Fibroblast of lung (primary cell): ENCODE measurements at regions not wholly inside any gene's neighbourhood (a gene's known extent, or its start where the extent isn't known, plus 50 kb on each side); places are given as distances from the start of the nearest gene placed in this dataset.
"Not testable (repeated sequence)": the region's sequence is repeated elsewhere in the genome, so short reads cannot be mapped to it uniquely, and the experiment has no call there.

Experiments
- DNase-seq, 2 donors: peaks; one replicate each; pipeline versions ENCODE4 v3.0.0 to v3.0.0-alpha.2; 2010; ENCODE audit warnings: low read depth in 2 of 2
- H2AFZ ChIP-seq: 2 replicates; pipeline ENCODE4 v1.5.1; 2012; ENCODE audit warnings: low read length, control low read depth, inconsistent platforms
- H3K27ac ChIP-seq: 2 replicates; pipeline ENCODE4 v1.5.1; 2011; ENCODE audit warnings: low read length, control low read depth; ENCODE audit not compliant: insufficient read depth
- H3K27me3 ChIP-seq: 2 replicates; pipeline ENCODE4 v1.5.1; 2011; ENCODE audit warnings: mild to moderate bottlenecking, low read length; ENCODE audit not compliant: control insufficient read depth, insufficient read depth
- H3K36me3 ChIP-seq: 2 replicates; pipeline ENCODE4 v1.5.1; 2011; ENCODE audit warnings: low read length; ENCODE audit not compliant: control insufficient read depth, insufficient read depth
- H3K4me1 ChIP-seq: 2 replicates; pipeline ENCODE4 v1.5.1; 2011; ENCODE audit warnings: low read length; ENCODE audit not compliant: control insufficient read depth, insufficient read depth; ENCODE audit errors: extremely low read depth
- H3K4me2 ChIP-seq: 2 replicates; pipeline ENCODE4 v1.5.1; 2011; ENCODE audit warnings: low read length, control low read depth; ENCODE audit not compliant: insufficient read depth; ENCODE audit errors: extremely low read depth
- H3K4me3 ChIP-seq, 4 experiments: fragments of 200-600 bp in 1 of 4; sonication (generic) in 1 of 4; replicated peaks in 1 of 4; 2 replicates each; pipeline ENCODE4 v1.5.1; 2011 to 2016; ENCODE audit warnings: low read length in 4 of 4, low read depth in 3 of 4, mild to moderate bottlenecking in 3 of 4, control low read depth in 2 of 4, inconsistent platforms in 1 of 4, mixed read lengths in 1 of 4; ENCODE audit not compliant: insufficient read depth in 1 of 4; ENCODE audit errors: control extremely low read depth in 1 of 4
- H3K79me2 ChIP-seq: 2 replicates; pipeline ENCODE4 v1.5.1; 2012; ENCODE audit warnings: mild to moderate bottlenecking, low read length, inconsistent platforms; ENCODE audit not compliant: control insufficient read depth, insufficient read depth
- H3K9ac ChIP-seq: 2 replicates; pipeline ENCODE4 v1.5.1; 2011; ENCODE audit warnings: mild to moderate bottlenecking, low read length, control low read depth; ENCODE audit not compliant: insufficient read depth
- H3K9me3 ChIP-seq: 2 replicates; pipeline ENCODE4 v1.5.1; 2012; ENCODE audit warnings: low read depth, low read length; ENCODE audit not compliant: control insufficient read depth, insufficient read depth
- H4K20me1 ChIP-seq: 2 replicates; pipeline ENCODE4 v1.5.1; 2011; ENCODE audit warnings: low read length; ENCODE audit not compliant: control insufficient read depth, insufficient read depth; ENCODE audit errors: extremely low read depth
- EZH2 ChIP-seq: IDR thresholded peaks from 2 replicates; pipeline ENCODE4 v1.5.1; 2012; ENCODE audit warnings: low read length, control low read depth, mild to moderate bottlenecking; ENCODE audit errors: missing control alignments
- TF ChIP-seq, protein P1 (sequence below), 2 donors: IDR thresholded peaks in 1 of 2; conservative IDR thresholded peaks in 1 of 2; 1 replicate in 1 of 2; 2 replicates in 1 of 2; pipeline ENCODE4 v1.5.1; 2011 to 2012; ENCODE audit warnings: low read length in 2 of 2, control low read depth in 1 of 2, inconsistent platforms in 1 of 2, low read depth in 1 of 2, mild to moderate bottlenecking in 1 of 2

DNA sequence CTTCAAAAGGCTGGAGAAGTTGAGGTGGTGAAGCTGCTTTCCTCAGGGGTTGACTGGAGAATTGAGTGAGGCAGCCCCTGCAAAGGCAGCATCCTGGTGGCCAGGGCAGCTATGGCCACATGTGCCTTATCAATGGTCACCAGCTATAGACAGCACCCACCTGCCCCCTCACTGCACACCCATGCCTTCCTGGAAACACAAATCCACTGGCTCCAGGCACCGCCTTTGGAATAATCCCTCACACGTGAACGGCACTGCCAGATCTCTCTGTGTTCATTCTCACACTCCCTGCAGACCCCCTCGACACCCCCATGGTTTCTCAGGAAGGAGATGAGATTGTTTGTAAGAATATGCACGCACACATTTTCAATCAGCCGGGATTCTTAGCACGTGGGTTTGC is 1297.8 kb downstream of the TBC1D22A start:
- no peaks in the 10 kb centered on the region for H3K36me3 ChIP-seq
- H4K20me1 ChIP-seq, result no peaks in the 10 kb centered on the region
- H3K27ac ChIP-seq, result no peak overlapping the region
- no peak overlapping the region for H2AFZ ChIP-seq
- no peaks in the 10 kb centered on the region for H3K9me3 ChIP-seq
- no peak overlapping the region for H3K4me3 ChIP-seq
- H3K27me3 ChIP-seq, result no peaks in the 10 kb centered on the region
- H3K79me2 ChIP-seq, result no peaks in the 10 kb centered on the region
- H3K9ac ChIP-seq, result no peak overlapping the region
- no peaks in the 10 kb centered on the region for H3K4me1 ChIP-seq
- DNase-seq, result no peak
- H3K4me2 ChIP-seq, result no peak overlapping the region
- TF ChIP-seq, protein P1, sequence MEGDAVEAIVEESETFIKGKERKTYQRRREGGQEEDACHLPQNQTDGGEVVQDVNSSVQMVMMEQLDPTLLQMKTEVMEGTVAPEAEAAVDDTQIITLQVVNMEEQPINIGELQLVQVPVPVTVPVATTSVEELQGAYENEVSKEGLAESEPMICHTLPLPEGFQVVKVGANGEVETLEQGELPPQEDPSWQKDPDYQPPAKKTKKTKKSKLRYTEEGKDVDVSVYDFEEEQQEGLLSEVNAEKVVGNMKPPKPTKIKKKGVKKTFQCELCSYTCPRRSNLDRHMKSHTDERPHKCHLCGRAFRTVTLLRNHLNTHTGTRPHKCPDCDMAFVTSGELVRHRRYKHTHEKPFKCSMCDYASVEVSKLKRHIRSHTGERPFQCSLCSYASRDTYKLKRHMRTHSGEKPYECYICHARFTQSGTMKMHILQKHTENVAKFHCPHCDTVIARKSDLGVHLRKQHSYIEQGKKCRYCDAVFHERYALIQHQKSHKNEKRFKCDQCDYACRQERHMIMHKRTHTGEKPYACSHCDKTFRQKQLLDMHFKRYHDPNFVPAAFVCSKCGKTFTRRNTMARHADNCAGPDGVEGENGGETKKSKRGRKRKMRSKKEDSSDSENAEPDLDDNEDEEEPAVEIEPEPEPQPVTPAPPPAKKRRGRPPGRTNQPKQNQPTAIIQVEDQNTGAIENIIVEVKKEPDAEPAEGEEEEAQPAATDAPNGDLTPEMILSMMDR (conservative IDR thresholded peaks at IDR 0.05 in 1 of 2, IDR thresholded peaks at IDR 0.05 in 1 of 2; ENCODE audit: low read depth in 1 of 2, low read length in 2 of 2), result no peak
- no peak for TF ChIP-seq EZH2

DNA sequence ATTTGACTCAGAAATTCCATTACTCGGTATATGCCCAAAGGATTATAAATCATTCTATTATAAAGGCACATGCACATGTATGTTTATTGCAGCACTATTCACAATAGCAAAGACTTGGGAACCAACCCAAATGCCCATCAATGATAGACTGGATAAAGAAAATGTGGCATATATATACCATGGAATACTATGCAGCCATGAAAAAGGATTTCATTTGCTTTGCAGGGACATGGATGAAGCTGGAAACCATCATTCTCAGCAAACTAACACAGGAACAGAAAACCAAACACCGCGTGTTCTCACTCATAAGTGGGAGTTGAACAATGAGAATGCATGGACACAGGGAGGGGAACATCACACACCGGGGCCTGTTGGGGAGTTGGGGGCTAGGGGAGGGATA is 1297.1 kb downstream of the TBC1D22A start:
- H3K79me2 ChIP-seq, H3K36me3 ChIP-seq, H4K20me1 ChIP-seq, H3K9me3 ChIP-seq, H3K4me1 ChIP-seq, H3K4me3 ChIP-seq, H3K4me2 ChIP-seq, H3K9ac ChIP-seq, H3K27ac ChIP-seq, H2AFZ ChIP-seq, DNase-seq, H3K27me3 ChIP-seq: not testable (repeated sequence)

DNA sequence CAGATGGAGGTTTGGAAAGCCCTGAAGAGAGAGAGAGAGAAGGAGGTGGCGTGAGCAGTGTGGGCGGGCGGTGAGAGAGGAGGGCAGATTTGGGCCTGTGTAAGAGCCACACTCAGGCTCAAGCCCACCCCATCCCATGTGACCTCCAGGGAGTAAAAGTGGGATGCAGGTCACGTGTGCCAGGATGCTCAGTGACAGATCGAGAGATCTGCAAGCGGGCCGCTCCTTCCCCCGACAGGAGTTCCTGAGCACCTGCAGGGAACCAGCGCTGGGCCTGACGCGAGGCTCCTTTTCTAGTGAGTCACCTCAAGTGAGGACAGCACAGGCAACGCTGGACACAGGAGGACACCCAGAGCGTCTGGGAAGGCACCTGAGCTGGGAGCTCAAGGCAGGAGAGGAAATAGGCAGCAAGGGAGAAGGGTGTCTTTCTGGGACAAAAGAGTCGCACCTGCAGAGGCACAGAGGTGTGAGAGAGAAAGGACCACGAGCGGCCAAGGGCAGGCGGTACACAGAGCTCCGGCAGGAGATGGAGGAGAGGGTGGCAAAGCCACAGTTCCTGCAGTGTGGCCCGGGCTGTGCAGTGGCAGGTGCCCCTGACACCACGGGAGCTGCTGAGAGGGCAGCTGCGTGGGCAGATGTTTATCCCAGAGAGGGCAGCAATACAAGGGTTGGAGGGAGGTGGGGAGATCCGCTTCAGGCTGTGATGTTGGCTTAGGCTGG is 1294.8 kb downstream of the TBC1D22A start:
- Histone ChIP-seq H4K20me1 (no peaks in the 10 kb centered on the region), H3K36me3 (no peaks in the 10 kb centered on the region), H3K4me2 (no peak overlapping the region), H3K79me2 (no peaks in the 10 kb centered on the region), H3K4me3 (no peak overlapping the region), H2AFZ (no peak overlapping the region), H3K27ac (no peak overlapping the region), H3K9me3 (no peaks in the 10 kb centered on the region), H3K9ac (no peak overlapping the region), H3K27me3 (no peaks in the 10 kb centered on the region), H3K4me1 (no peaks in the 10 kb centered on the region)
- no peak for TF ChIP-seq EZH2
- TF ChIP-seq, protein P1 (conservative IDR thresholded peaks at IDR 0.05 in 1 of 2, IDR thresholded peaks at IDR 0.05 in 1 of 2; ENCODE audit: low read depth in 1 of 2, low read length in 2 of 2), result no peak
- DNase-seq, result no peak
